GM23338 (cell line): ENCODE measurements at regions not wholly inside any gene's neighbourhood (a gene's known extent, or its start where the extent isn't known, plus 50 kb on each side); places are given as distances from the start of the nearest gene placed in this dataset.

Source experiments
- CTCF ChIP-seq, 2 experiments: fragments of 200-600 bp in 1 of 2; sonication (generic) in 1 of 2; conservative IDR thresholded peaks; 2 replicates each; pipeline versions ENCODE4 v1.5.1 to v1.6.1; 2016 to 2017; ENCODE audit warnings: antibody characterized with exemption in 2 of 2, low read depth in 2 of 2, mild to moderate bottlenecking in 2 of 2, moderate library complexity in 1 of 2
- EZH2phosphoT487 ChIP-seq: fragments of 200-600 bp; sonication (generic); IDR thresholded peaks from one replicate; pipeline ENCODE4 v1.8.1; 2018; ENCODE audit warnings: antibody characterized with exemption; ENCODE audit not compliant: unreplicated experiment
- JUNB ChIP-seq: IDR thresholded peaks from one replicate; pipeline ENCODE4 v1.6.1; 2016; ENCODE audit warnings: antibody characterized with exemption; ENCODE audit not compliant: unreplicated experiment
- NANOG ChIP-seq: IDR thresholded peaks from 2 replicates; pipeline ENCODE4 v1.6.1; 2016; ENCODE audit warnings: antibody characterized with exemption, borderline replicate concordance
- POLR2AphosphoS5 ChIP-seq: IDR thresholded peaks from 2 replicates; pipeline ENCODE4 v1.6.1; 2016; ENCODE audit warnings: antibody characterized with exemption, low read depth
- STAT1 ChIP-seq: IDR thresholded peaks from one replicate; pipeline ENCODE4 v1.6.1; 2016; ENCODE audit warnings: antibody characterized with exemption; ENCODE audit not compliant: unreplicated experiment
- ZNF114 ChIP-seq: fragments of 250-450 bp; sonication (Bioruptor Pico); IDR thresholded peaks from 2 replicates; pipeline ENCODE4 v1.5.0; 2020; ENCODE audit warnings: mild to moderate bottlenecking, moderate library complexity
- TF ChIP-seq, protein P1 (sequence below): fragments of 250-450 bp; sonication (Bioruptor Pico); IDR thresholded peaks from 2 replicates; pipeline ENCODE4 v1.5.0; 2020; ENCODE audit warnings: mild to moderate bottlenecking, moderate library complexity
- TF ChIP-seq, protein P2 (sequence below): IDR thresholded peaks from 2 replicates; pipeline ENCODE4 v1.6.1; 2016; ENCODE audit warnings: antibody characterized with exemption
- TF ChIP-seq, protein P3 (sequence below): IDR thresholded peaks from one replicate; pipeline ENCODE4 v1.6.1; 2018; ENCODE audit warnings: antibody characterized with exemption; ENCODE audit not compliant: unreplicated experiment

GRCh38 chr22:27197618-27198017 is 540.2 kb downstream of the MIAT start (continued):
- TF ChIP-seq, protein P1, sequence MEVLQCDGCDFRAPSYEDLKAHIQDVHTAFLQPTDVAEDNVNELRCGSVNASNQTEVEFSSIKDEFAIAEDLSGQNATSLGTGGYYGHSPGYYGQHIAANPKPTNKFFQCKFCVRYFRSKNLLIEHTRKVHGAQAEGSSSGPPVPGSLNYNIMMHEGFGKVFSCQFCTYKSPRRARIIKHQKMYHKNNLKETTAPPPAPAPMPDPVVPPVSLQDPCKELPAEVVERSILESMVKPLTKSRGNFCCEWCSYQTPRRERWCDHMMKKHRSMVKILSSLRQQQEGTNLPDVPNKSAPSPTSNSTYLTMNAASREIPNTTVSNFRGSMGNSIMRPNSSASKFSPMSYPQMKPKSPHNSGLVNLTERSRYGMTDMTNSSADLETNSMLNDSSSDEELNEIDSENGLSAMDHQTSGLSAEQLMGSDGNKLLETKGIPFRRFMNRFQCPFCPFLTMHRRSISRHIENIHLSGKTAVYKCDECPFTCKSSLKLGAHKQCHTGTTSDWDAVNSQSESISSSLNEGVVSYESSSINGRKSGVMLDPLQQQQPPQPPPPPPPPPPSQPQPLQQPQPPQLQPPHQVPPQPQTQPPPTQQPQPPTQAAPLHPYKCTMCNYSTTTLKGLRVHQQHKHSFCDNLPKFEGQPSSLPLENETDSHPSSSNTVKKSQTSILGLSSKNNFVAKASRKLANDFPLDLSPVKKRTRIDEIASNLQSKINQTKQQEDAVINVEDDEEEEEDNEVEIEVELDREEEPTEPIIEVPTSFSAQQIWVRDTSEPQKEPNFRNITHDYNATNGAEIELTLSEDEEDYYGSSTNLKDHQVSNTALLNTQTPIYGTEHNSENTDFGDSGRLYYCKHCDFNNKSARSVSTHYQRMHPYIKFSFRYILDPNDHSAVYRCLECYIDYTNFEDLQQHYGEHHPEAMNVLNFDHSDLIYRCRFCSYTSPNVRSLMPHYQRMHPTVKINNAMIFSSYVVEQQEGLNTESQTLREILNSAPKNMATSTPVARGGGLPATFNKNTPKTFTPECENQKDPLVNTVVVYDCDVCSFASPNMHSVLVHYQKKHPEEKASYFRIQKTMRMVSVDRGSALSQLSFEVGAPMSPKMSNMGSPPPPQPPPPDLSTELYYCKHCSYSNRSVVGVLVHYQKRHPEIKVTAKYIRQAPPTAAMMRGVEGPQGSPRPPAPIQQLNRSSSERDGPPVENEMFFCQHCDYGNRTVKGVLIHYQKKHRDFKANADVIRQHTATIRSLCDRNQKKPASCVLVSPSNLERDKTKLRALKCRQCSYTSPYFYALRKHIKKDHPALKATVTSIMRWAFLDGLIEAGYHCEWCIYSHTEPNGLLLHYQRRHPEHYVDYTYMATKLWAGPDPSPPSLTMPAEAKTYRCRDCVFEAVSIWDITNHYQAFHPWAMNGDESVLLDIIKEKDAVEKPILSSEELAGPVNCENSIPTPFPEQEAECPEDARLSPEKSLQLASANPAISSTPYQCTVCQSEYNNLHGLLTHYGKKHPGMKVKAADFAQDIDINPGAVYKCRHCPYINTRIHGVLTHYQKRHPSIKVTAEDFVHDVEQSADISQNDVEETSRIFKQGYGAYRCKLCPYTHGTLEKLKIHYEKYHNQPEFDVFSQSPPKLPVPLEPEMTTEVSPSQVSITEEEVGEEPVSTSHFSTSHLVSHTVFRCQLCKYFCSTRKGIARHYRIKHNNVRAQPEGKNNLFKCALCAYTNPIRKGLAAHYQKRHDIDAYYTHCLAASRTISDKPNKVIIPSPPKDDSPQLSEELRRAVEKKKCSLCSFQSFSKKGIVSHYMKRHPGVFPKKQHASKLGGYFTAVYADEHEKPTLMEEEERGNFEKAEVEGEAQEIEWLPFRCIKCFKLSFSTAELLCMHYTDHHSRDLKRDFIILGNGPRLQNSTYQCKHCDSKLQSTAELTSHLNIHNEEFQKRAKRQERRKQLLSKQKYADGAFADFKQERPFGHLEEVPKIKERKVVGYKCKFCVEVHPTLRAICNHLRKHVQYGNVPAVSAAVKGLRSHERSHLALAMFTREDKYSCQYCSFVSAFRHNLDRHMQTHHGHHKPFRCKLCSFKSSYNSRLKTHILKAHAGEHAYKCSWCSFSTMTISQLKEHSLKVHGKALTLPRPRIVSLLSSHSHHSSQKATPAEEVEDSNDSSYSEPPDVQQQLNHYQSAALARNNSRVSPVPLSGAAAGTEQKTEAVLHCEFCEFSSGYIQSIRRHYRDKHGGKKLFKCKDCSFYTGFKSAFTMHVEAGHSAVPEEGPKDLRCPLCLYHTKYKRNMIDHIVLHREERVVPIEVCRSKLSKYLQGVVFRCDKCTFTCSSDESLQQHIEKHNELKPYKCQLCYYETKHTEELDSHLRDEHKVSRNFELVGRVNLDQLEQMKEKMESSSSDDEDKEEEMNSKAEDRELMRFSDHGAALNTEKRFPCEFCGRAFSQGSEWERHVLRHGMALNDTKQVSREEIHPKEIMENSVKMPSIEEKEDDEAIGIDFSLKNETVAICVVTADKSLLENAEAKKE = no peak
- TF ChIP-seq POLR2AphosphoS5 (no peak), ZNF114 (CRISPR knock-in tag) (no peak), CTCF (conservative IDR thresholded peaks at IDR 0.05; ENCODE audit: low read depth in 2 of 2) (no peak), JUNB (no peak), EZH2phosphoT487 (no peak), NANOG (no peak), STAT1 (no peak)
- TF ChIP-seq, protein P2, sequence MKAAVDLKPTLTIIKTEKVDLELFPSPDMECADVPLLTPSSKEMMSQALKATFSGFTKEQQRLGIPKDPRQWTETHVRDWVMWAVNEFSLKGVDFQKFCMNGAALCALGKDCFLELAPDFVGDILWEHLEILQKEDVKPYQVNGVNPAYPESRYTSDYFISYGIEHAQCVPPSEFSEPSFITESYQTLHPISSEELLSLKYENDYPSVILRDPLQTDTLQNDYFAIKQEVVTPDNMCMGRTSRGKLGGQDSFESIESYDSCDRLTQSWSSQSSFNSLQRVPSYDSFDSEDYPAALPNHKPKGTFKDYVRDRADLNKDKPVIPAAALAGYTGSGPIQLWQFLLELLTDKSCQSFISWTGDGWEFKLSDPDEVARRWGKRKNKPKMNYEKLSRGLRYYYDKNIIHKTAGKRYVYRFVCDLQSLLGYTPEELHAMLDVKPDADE = no peak
- TF ChIP-seq, protein P3, sequence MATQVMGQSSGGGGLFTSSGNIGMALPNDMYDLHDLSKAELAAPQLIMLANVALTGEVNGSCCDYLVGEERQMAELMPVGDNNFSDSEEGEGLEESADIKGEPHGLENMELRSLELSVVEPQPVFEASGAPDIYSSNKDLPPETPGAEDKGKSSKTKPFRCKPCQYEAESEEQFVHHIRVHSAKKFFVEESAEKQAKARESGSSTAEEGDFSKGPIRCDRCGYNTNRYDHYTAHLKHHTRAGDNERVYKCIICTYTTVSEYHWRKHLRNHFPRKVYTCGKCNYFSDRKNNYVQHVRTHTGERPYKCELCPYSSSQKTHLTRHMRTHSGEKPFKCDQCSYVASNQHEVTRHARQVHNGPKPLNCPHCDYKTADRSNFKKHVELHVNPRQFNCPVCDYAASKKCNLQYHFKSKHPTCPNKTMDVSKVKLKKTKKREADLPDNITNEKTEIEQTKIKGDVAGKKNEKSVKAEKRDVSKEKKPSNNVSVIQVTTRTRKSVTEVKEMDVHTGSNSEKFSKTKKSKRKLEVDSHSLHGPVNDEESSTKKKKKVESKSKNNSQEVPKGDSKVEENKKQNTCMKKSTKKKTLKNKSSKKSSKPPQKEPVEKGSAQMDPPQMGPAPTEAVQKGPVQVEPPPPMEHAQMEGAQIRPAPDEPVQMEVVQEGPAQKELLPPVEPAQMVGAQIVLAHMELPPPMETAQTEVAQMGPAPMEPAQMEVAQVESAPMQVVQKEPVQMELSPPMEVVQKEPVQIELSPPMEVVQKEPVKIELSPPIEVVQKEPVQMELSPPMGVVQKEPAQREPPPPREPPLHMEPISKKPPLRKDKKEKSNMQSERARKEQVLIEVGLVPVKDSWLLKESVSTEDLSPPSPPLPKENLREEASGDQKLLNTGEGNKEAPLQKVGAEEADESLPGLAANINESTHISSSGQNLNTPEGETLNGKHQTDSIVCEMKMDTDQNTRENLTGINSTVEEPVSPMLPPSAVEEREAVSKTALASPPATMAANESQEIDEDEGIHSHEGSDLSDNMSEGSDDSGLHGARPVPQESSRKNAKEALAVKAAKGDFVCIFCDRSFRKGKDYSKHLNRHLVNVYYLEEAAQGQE = no peak
